ENCODE measurements at regions not wholly inside any gene's neighbourhood (a gene's known extent, or its start where the extent isn't known, plus 50 kb on each side); places are given as distances from the start of the nearest gene placed in this dataset.
"Not testable (repeated sequence)": the region's sequence is repeated elsewhere in the genome, so short reads cannot be mapped to it uniquely, and the experiment has no call there.

DNA sequence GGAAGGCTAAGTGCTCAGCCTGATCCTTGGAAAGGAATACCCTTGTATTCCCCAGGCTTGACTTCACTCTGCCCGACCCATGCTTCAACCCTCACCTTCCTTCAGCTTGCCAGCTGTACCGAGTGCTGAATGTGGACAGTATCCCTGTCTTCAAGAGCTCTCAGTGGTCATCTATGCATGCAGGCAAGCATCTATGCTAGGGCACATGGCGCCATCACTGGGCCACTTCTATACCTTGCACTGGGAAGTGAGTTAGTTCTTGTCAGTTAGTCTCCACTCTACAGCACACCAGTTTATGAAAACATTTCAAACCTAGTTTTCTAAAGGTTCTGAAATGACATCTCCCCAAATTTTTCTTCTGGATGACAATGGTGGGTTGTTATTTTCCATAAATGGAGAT is 82.0 kb upstream of the MYRIP start:
- Histone ChIP-seq H3K27ac (no peak overlapping the region), H3K4me1 (no peaks in the 10 kb centered on the region), H3K27me3 (no peaks in the 10 kb centered on the region), H3K36me3 (no peaks in the 10 kb centered on the region), H3K9me3 (no peaks in the 10 kb centered on the region), H3K4me3 (no peak overlapping the region)
- DNase-seq (no peak), ATAC-seq (no peak)
- 51% methylated on average over 2 of the region's 3 CpGs for WGBS (ENCODE audit: insufficient coverage, low coverage, low lambda C conversion rate, missing lambda C conversion rate)
- TF ChIP-seq CTCF (IDR thresholded peaks at IDR 0.05), result no peak
- no peak for TF ChIP-seq POLR2A (IDR thresholded peaks at IDR 0.05)
- intact Hi-C loops (cut with DNase I), result loop anchor here in 1 of 2 donors (10.0 kb wide), 1 partner anchor 447 kb away; no protein-coding TSS in a partner anchor

DNA sequence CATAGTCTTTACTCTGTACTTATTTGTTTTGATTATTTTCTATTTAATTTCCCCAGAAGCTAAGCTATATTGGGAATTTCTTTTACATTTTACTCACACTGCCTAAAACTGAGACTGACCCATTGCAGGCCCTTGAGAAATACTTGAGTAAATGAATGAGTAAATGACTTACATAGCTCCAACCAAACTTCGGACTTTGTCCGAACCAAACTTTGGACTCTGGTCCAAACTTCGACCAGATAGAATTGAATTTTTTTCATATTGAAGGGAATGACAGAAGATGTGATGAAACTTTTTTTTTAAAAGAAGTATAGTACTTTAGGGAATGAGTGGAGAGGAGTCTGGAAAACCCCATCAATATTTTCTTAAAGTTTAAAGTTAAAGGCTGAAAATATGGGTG is 75.6 kb upstream of the MYRIP start:
- Histone ChIP-seq H3K9me3 (no peaks in the 10 kb centered on the region), H3K4me1 (no peaks in the 10 kb centered on the region), H3K4me3 (no peak overlapping the region), H3K36me3 (no peaks in the 10 kb centered on the region), H3K27ac (no peak overlapping the region), H3K27me3 (no peaks in the 10 kb centered on the region)
- TF ChIP-seq CTCF (IDR thresholded peaks at IDR 0.05) (no peak), POLR2A (IDR thresholded peaks at IDR 0.05) (no peak)
- WGBS (ENCODE audit: insufficient coverage, low coverage, low lambda C conversion rate, missing lambda C conversion rate), result 37% methylated on average over 3 of the region's 3 CpGs
- no peak for ATAC-seq
- no peak for DNase-seq
- intact Hi-C loops (cut with DNase I), result no loop called here

DNA sequence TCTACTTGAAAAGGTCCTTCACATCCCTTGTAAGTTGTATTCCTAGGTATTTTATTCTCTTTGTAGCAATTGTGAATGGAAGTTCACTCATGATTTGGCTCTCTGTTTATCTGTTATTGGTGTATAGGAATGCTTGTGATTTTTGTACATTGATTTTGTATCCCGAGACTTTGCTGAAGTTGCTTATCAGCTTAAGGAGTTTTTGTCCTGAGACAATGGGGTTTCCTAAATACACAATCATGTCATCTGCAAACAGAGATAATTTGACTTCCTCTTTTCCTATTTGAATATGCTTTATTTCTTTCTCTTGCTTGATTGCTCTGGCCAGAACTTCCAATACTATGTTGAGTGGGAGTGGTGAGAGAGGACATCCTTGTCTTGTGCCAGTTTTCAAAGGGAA is 69.8 kb upstream of the MYRIP start:
- H3K9me3 ChIP-seq; H3K27ac ChIP-seq; intact Hi-C loops (cut with DNase I); H3K36me3 ChIP-seq; DNase-seq; H3K27me3 ChIP-seq; H3K4me1 ChIP-seq; H3K4me3 ChIP-seq; ATAC-seq: not testable (repeated sequence)
- WGBS (ENCODE audit: insufficient coverage, low coverage, low lambda C conversion rate, missing lambda C conversion rate), result 22% methylated on average over 1 of the region's 1 CpG

DNA sequence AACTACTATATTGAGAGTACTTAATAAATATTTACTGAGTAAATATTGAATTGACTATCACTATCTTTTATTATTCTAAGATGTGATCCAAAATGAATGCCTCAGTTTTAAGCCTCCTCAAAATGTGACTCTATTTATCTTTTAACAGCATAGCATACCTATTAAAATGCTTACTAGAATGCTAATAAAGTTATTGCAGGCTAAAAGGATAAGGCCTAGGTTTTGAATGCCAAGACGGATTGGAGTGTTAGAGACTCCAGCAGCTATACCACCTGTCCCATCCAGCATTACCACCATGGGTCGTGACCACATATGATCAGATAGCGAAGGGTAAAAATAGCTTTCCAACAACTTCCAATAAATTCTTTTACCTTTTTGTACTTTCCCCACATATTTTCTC is 64.7 kb upstream of the MYRIP start:
- no peak for TF ChIP-seq CTCF (IDR thresholded peaks at IDR 0.05)
- no peak for TF ChIP-seq POLR2A (IDR thresholded peaks at IDR 0.05)
- Histone ChIP-seq H3K27ac (no peak overlapping the region), H3K36me3 (no peaks in the 10 kb centered on the region), H3K27me3 (no peaks in the 10 kb centered on the region), H3K4me1 (peaks cover 0 to 16% (median 7%) of the 10 kb centered on the region in 4 donors), H3K9me3 (no peaks in the 10 kb centered on the region), H3K4me3 (no peak overlapping the region)
- ATAC-seq (no peak), DNase-seq (no peak)
- WGBS (ENCODE audit: insufficient coverage, low coverage, low lambda C conversion rate, missing lambda C conversion rate), result 95% methylated on average over 3 of the region's 3 CpGs
- intact Hi-C loops (cut with DNase I), result no loop called here

DNA sequence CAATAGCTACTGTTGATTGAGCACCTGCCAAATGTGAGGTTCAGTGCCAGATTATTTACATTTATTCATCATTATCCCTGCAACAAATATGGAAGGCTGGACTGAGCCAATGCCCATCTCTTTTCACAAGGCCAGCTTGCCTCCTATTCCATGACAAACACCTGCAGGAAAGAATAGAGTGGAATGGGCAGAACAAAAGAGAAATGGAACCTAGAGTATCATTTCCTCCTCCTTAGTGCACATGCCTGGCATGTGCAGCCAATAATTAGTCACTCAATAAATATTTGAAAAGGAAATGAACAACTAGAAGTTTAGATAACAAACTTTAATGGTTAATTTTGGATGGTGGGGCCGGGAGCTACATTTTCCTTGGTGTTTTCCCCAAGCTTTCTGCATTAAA is 61.4 kb upstream of the MYRIP start:
- TF ChIP-seq POLR2A (IDR thresholded peaks at IDR 0.05) (no peak), CTCF (IDR thresholded peaks at IDR 0.05) (no peak)

More for the DNA sequence above, 61.4 kb upstream of the MYRIP start:
- Histone ChIP-seq H3K27me3 (no peaks in the 10 kb centered on the region), H3K4me3 (no peak overlapping the region), H3K36me3 (no peaks in the 10 kb centered on the region), H3K4me1 (peaks cover 0 to 43% (median 18%) of the 10 kb centered on the region in 4 donors), H3K27ac (no peak overlapping the region), H3K9me3 (no peaks in the 10 kb centered on the region)
- peak in 2 of 4 donors; percentile 3 to 13 for ATAC-seq
- intact Hi-C loops (cut with DNase I), result no loop called here
- WGBS (ENCODE audit: insufficient coverage, low coverage, low lambda C conversion rate, missing lambda C conversion rate), result 0% methylated on average over 1 of the region's 1 CpG
- DNase-seq, result no peak
